ENCODE measurements at regions not wholly inside any gene's neighbourhood (a gene's known extent, or its start where the extent isn't known, plus 50 kb on each side); places are given as distances from the start of the nearest gene placed in this dataset.

DNA sequence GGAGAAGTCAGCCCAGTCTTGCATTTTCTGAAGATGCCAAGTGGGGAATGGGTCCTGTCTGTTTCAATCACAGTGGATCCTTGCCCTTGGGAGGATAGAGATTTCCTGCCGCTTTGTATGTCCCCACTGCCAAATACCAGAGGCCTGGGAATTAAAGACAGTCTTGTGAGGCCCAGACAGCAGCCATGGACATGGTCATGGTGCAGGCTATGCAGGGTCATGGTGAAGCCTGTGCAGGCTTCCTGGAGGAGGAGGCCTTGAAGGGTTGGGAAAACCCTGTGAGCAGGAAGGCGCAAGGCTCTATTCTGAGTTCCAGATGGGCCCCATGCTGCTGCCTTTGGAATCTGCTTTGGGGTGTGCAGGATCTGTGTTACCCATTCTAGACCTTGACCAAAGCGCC lies 57.3 kb upstream of the PITX1 start:
- TF ChIP-seq, protein P1, sequence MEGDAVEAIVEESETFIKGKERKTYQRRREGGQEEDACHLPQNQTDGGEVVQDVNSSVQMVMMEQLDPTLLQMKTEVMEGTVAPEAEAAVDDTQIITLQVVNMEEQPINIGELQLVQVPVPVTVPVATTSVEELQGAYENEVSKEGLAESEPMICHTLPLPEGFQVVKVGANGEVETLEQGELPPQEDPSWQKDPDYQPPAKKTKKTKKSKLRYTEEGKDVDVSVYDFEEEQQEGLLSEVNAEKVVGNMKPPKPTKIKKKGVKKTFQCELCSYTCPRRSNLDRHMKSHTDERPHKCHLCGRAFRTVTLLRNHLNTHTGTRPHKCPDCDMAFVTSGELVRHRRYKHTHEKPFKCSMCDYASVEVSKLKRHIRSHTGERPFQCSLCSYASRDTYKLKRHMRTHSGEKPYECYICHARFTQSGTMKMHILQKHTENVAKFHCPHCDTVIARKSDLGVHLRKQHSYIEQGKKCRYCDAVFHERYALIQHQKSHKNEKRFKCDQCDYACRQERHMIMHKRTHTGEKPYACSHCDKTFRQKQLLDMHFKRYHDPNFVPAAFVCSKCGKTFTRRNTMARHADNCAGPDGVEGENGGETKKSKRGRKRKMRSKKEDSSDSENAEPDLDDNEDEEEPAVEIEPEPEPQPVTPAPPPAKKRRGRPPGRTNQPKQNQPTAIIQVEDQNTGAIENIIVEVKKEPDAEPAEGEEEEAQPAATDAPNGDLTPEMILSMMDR (conservative IDR thresholded peaks at IDR 0.05; ENCODE audit: low read length): no peak
- no peak for TF ChIP-seq EZH2phosphoT487 (IDR thresholded peaks at IDR 0.05; ENCODE audit: borderline replicate concordance)
